Ishikawa (cell line): ENCODE measurements at regions not wholly inside any gene's neighbourhood (a gene's known extent, or its start where the extent isn't known, plus 50 kb on each side); places are given as distances from the start of the nearest gene placed in this dataset.

ENCODE experiments used
- CEBPB ChIP-seq: IDR thresholded peaks from 2 replicates; pipeline ENCODE4 v1.6.1; 2012
- CREB1 ChIP-seq: IDR thresholded peaks from 2 replicates; pipeline ENCODE4 v1.6.1; 2012; ENCODE audit warnings: low read depth
- EGR1 ChIP-seq: IDR thresholded peaks from 2 replicates; pipeline ENCODE4 v1.6.1; 2012
- EP300 ChIP-seq: IDR thresholded peaks from 2 replicates; pipeline ENCODE4 v1.6.1; 2012; ENCODE audit warnings: borderline replicate concordance
- FOXM1 ChIP-seq: IDR thresholded peaks from 2 replicates; pipeline ENCODE4 v1.6.1; 2012; ENCODE audit warnings: low read depth, borderline replicate concordance
- MAX ChIP-seq: IDR thresholded peaks from 2 replicates; pipeline ENCODE4 v1.6.1; 2012
- NFIC ChIP-seq: IDR thresholded peaks from 2 replicates; pipeline ENCODE4 v1.6.1; 2012
- RAD21 ChIP-seq: IDR thresholded peaks from 2 replicates; pipeline ENCODE4 v1.6.1; 2012; ENCODE audit warnings: low read depth
- TAF1 ChIP-seq: IDR thresholded peaks from 2 replicates; pipeline ENCODE4 v1.6.1; 2012; ENCODE audit warnings: low read depth, mild to moderate bottlenecking
- TCF12 ChIP-seq: IDR thresholded peaks from 2 replicates; pipeline ENCODE4 v1.6.1; 2012; ENCODE audit warnings: low read depth
- TEAD4 ChIP-seq: IDR thresholded peaks from 2 replicates; pipeline ENCODE4 v1.6.1; 2012
- YY1 ChIP-seq: IDR thresholded peaks from 2 replicates; pipeline ENCODE4 v1.6.1; 2012; ENCODE audit warnings: low read depth
- ZBTB7A ChIP-seq: IDR thresholded peaks from 2 replicates; pipeline ENCODE4 v1.6.1; 2012; ENCODE audit warnings: low read depth
- TF ChIP-seq, protein P1 (sequence below): IDR thresholded peaks from 2 replicates; pipeline ENCODE4 v1.6.1; 2012; ENCODE audit warnings: low read depth, mild to moderate bottlenecking
- TF ChIP-seq, protein P2 (sequence below): IDR thresholded peaks from 2 replicates; pipeline ENCODE4 v1.6.1; 2012

- peak; percentile 49; the same call in 1 of the 2 replicates for TF ChIP-seq MAX
These were observed 217.3 kb upstream of the SGCG start for GRCh38 chr13:22963384-22964053.

GRCh38 chr13:22964245-22964966 is 216.4 kb upstream of the SGCG start:
- TF ChIP-seq TCF12 (no peak), ZBTB7A (no peak), YY1 (no peak), TAF1 (no peak), CEBPB (no peak), CREB1 (no peak), MAX (no peak), TEAD4 (no peak), RAD21 (no peak)
- TF ChIP-seq, protein P1, sequence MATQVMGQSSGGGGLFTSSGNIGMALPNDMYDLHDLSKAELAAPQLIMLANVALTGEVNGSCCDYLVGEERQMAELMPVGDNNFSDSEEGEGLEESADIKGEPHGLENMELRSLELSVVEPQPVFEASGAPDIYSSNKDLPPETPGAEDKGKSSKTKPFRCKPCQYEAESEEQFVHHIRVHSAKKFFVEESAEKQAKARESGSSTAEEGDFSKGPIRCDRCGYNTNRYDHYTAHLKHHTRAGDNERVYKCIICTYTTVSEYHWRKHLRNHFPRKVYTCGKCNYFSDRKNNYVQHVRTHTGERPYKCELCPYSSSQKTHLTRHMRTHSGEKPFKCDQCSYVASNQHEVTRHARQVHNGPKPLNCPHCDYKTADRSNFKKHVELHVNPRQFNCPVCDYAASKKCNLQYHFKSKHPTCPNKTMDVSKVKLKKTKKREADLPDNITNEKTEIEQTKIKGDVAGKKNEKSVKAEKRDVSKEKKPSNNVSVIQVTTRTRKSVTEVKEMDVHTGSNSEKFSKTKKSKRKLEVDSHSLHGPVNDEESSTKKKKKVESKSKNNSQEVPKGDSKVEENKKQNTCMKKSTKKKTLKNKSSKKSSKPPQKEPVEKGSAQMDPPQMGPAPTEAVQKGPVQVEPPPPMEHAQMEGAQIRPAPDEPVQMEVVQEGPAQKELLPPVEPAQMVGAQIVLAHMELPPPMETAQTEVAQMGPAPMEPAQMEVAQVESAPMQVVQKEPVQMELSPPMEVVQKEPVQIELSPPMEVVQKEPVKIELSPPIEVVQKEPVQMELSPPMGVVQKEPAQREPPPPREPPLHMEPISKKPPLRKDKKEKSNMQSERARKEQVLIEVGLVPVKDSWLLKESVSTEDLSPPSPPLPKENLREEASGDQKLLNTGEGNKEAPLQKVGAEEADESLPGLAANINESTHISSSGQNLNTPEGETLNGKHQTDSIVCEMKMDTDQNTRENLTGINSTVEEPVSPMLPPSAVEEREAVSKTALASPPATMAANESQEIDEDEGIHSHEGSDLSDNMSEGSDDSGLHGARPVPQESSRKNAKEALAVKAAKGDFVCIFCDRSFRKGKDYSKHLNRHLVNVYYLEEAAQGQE = no peak
- TF ChIP-seq, protein P2, sequence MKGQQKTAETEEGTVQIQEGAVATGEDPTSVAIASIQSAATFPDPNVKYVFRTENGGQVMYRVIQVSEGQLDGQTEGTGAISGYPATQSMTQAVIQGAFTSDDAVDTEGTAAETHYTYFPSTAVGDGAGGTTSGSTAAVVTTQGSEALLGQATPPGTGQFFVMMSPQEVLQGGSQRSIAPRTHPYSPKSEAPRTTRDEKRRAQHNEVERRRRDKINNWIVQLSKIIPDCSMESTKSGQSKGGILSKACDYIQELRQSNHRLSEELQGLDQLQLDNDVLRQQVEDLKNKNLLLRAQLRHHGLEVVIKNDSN = no peak

DNA sequence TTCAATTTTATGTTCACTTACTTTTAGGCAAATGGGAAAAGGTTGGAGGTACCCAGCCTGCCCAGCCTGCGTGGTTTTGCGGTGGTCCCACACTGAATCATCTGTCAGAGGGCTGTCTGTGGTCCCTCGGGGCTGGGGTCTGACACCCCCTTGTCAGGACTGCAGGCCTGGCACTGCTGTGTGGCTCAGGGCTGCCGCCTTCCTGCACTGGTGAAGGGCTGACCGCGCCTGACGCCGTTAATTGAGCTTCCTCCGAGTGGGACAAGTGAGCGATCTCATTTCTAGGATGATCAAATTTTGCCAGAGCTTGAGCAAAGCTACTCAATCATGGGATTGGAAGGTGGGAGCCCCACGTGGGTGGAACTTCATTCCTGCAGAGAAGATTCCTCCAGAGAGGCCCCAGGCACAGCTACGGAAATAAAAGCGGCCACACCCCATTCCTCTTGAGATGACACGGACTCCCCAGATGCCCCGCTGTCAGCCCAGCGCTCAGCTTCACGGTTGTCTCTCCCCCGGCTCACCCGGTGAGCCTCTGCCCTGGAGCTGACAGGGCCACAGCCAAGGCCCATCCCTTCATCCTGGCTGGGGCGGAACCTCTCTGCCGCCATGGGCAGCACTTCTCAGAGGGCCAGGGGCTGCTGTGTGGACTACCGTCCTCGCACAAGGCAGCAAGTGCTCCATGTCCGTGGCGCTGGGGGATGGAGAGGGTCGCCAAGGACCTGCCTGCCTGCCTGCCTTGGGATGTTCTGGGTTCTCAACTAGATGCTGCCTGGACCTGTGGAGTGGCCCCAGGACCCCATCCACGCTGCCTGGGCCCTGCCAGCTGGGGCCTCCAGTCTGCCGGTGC is 215.5 kb upstream of the SGCG start:
- TF ChIP-seq, protein P2 = peak; percentile 52

DNA sequence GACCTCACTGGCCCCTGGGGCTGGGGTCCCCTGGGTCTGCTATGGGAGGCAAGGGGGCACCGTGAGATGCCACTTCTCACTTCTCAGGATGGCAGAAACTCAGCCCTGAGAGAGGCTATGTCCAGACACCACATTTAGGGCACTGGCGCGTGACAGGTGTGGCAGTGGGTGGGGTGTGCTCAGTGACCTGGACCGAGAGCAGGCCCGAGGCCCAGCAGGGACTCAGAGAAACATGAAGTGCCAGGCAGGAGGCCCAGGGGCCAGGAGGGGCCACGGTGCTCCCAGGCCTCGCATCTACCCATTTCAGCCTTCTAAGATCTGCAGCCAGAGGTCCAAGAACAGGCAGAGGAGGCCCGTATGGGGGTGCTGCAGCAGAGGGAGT is 214.9 kb upstream of the SGCG start:
- TF ChIP-seq TCF12 (peak; percentile 49; the same call in 1 of the 2 replicates), TEAD4 (peak; percentile 52), MAX (peak; percentile 37; the same call in 1 of the 2 replicates), EP300 (peak; percentile 63), NFIC (peak; percentile 35; the same call in 1 of the 2 replicates)
- TF ChIP-seq, protein P2 = peak; percentile 33

DNA sequence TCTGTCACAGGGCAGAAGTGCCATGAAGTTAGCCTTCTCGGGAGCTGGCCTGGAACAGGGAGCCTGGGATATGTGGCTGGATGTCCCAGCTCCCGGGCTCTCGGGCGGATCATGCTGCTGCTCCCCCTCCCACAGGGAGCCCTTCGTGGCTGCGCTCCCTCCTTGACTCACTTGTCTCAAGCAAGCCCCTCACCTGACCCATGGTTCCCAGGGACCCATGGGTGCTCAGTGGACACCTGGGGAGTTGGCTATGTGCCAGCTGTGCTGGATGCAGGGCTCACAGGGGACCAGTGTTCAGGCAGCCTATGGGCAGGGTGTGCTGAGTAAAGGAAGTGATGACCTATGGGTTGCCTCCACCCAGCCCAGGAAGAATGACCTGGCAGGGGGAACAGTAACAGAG is 213.1 kb upstream of the SGCG start:
- TF ChIP-seq NFIC (peak; percentile 77), TCF12 (no peak), CEBPB (no peak), MAX (no peak)

DNA sequence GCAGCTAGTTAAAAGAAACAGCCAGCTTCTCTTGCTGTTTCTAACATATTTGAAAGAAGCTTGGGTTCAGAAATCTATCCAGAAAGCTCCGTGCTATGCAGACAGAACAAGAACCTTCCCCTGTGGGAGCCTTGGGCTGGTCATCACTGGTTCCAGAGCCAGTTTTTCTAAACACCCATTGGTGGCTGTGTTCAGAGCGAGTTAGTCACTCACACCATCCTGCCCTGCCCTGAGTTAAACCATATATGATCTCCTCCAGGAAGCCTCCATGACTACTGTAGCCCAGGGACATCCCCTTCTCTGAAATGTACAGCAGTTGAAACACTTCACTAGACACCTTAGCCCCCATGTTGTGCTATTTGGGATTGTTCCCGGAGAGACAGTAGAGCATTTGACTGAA is 200.8 kb upstream of the SGCG start:
- TF ChIP-seq YY1 (no peak), TEAD4 (no peak), ZBTB7A (no peak), RAD21 (no peak), CREB1 (no peak), TCF12 (no peak), TAF1 (no peak), EGR1 (no peak), EP300 (no peak), FOXM1 (no peak), MAX (no peak)
- TF ChIP-seq, protein P2 = no peak
- TF ChIP-seq, protein P1 = no peak
